ENCODE measurements at regions not wholly inside any gene's neighbourhood (a gene's known extent, or its start where the extent isn't known, plus 50 kb on each side); places are given as distances from the start of the nearest gene placed in this dataset.
"Not testable (repeated sequence)": the region's sequence is repeated elsewhere in the genome, so short reads cannot be mapped to it uniquely, and the experiment has no call there.

- no peaks in the 10 kb centered on the region for H3K36me3 Mint-ChIP-seq (ENCODE audit: low read depth)
These were observed 119.2 kb upstream of the TMEM170B start for GRCh38 chr6:11418290-11418905.

GRCh38 chr6:11416936-11417576 lies 120.5 kb upstream of the TMEM170B start:
- Mint-ChIP-seq H3K9me3 (ENCODE audit: low read depth) (no peaks in the 10 kb centered on the region), H3K27ac (ENCODE audit: unreplicated experiment) (no peak overlapping the region), H3K36me3 (ENCODE audit: low read depth) (no peaks in the 10 kb centered on the region), H3K27me3 (ENCODE audit: low read depth) (no peaks in the 10 kb centered on the region), H3K4me1 (ENCODE audit: low read depth) (peaks cover 10% of the 10 kb centered on the region), H3K4me3 (ENCODE audit: unreplicated experiment) (no peak overlapping the region)
- no peak for DNase-seq (ENCODE audit: low spot score)
- no peak for TF ChIP-seq CTCF (IDR thresholded peaks at IDR 0.05)

More at GRCh38 chr6:11418290-11418905, 119.2 kb upstream of the TMEM170B start:
- Mint-ChIP-seq H3K27ac (ENCODE audit: unreplicated experiment) (no peak overlapping the region), H3K27me3 (ENCODE audit: low read depth) (no peaks in the 10 kb centered on the region), H3K4me1 (ENCODE audit: low read depth) (peaks cover 10% of the 10 kb centered on the region), H3K9me3 (ENCODE audit: low read depth) (no peaks in the 10 kb centered on the region), H3K4me3 (ENCODE audit: unreplicated experiment) (no peak overlapping the region)
- no peak for DNase-seq (ENCODE audit: low spot score)
- no peak for TF ChIP-seq CTCF (IDR thresholded peaks at IDR 0.05)

GRCh38 chr6:11416099-11416935 lies 121.2 kb upstream of the TMEM170B start:
- H3K27me3 Mint-ChIP-seq (ENCODE audit: low read depth); H3K4me3 Mint-ChIP-seq (ENCODE audit: unreplicated experiment); DNase-seq (ENCODE audit: low spot score); H3K27ac Mint-ChIP-seq (ENCODE audit: unreplicated experiment); H3K36me3 Mint-ChIP-seq (ENCODE audit: low read depth); H3K9me3 Mint-ChIP-seq (ENCODE audit: low read depth): not testable (repeated sequence)
- peaks cover 17% of the 10 kb centered on the region for H3K4me1 Mint-ChIP-seq (ENCODE audit: low read depth)

- H3K4me3 Mint-ChIP-seq (ENCODE audit: unreplicated experiment): no peak overlapping the region
- no peak for TF ChIP-seq CTCF (IDR thresholded peaks at IDR 0.05)
- no peaks in the 10 kb centered on the region for H3K9me3 Mint-ChIP-seq (ENCODE audit: low read depth)
- H3K27me3 Mint-ChIP-seq (ENCODE audit: low read depth): no peaks in the 10 kb centered on the region
- H3K4me1 Mint-ChIP-seq (ENCODE audit: low read depth): peaks cover 25% of the 10 kb centered on the region
- H3K36me3 Mint-ChIP-seq (ENCODE audit: low read depth): no peaks in the 10 kb centered on the region
- no peak for DNase-seq (ENCODE audit: low spot score)
- H3K27ac Mint-ChIP-seq (ENCODE audit: unreplicated experiment): no peak overlapping the region
These were observed 122.0 kb upstream of the TMEM170B start for GRCh38 chr6:11415557-11415956.

GRCh38 chr6:11414176-11414963 lies 123.2 kb upstream of the TMEM170B start:
- Mint-ChIP-seq H3K9me3 (ENCODE audit: low read depth) (no peaks in the 10 kb centered on the region), H3K27me3 (ENCODE audit: low read depth) (no peaks in the 10 kb centered on the region), H3K4me1 (ENCODE audit: low read depth) (peaks cover 29% of the 10 kb centered on the region), H3K27ac (ENCODE audit: unreplicated experiment) (no peak overlapping the region), H3K36me3 (ENCODE audit: low read depth) (no peaks in the 10 kb centered on the region), H3K4me3 (ENCODE audit: unreplicated experiment) (no peak overlapping the region)
- DNase-seq (ENCODE audit: low spot score): no peak
- TF ChIP-seq CTCF (IDR thresholded peaks at IDR 0.05): no peak

All from chondrocyte (in vitro differentiated cells).